ENCODE measurements at regions not wholly inside any gene's neighbourhood (a gene's known extent, or its start where the extent isn't known, plus 50 kb on each side); places are given as distances from the start of the nearest gene placed in this dataset.

DNA sequence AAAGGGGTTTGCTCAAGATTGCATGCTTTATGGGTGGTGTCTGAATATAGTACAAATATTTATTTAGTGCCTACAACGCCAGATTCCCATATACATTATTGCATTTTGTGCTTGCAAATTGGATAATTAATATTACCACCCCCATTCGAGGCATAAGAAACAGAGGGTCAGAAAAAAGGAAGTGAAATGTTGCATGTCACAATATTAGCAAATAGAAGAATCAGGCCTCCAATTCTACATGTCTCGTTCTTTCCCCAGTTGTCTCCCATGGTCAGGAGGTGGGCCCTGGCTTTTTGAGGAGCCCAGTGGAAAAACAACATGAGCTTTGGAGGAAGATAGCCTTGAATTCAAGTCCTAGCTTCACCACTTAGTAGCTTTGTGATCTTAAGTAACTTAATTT lies 98.1 kb upstream of the CCDC112 start:
- no peak overlapping the region for H3K4me3 ChIP-seq (ENCODE audit: low read depth, low read length)
- TF ChIP-seq, protein P1, sequence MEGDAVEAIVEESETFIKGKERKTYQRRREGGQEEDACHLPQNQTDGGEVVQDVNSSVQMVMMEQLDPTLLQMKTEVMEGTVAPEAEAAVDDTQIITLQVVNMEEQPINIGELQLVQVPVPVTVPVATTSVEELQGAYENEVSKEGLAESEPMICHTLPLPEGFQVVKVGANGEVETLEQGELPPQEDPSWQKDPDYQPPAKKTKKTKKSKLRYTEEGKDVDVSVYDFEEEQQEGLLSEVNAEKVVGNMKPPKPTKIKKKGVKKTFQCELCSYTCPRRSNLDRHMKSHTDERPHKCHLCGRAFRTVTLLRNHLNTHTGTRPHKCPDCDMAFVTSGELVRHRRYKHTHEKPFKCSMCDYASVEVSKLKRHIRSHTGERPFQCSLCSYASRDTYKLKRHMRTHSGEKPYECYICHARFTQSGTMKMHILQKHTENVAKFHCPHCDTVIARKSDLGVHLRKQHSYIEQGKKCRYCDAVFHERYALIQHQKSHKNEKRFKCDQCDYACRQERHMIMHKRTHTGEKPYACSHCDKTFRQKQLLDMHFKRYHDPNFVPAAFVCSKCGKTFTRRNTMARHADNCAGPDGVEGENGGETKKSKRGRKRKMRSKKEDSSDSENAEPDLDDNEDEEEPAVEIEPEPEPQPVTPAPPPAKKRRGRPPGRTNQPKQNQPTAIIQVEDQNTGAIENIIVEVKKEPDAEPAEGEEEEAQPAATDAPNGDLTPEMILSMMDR (IDR thresholded peaks at IDR 0.05; ENCODE audit: low read depth, low read length, missing control alignments): no peak
- no peak for DNase-seq (ENCODE audit: low read depth)

- TF ChIP-seq, protein P1 (IDR thresholded peaks at IDR 0.05; ENCODE audit: low read depth, low read length, missing control alignments): no peak
- no peak overlapping the region for H3K4me3 ChIP-seq (ENCODE audit: low read depth, low read length)
- no peak for DNase-seq (ENCODE audit: low read depth)
Measured at GRCh38 chr5:115393239-115393638, 96.8 kb upstream of the CCDC112 start.

- no peak for DNase-seq (ENCODE audit: low read depth)
Measured at GRCh38 chr5:115392611-115393010, 96.2 kb upstream of the CCDC112 start.

DNA sequence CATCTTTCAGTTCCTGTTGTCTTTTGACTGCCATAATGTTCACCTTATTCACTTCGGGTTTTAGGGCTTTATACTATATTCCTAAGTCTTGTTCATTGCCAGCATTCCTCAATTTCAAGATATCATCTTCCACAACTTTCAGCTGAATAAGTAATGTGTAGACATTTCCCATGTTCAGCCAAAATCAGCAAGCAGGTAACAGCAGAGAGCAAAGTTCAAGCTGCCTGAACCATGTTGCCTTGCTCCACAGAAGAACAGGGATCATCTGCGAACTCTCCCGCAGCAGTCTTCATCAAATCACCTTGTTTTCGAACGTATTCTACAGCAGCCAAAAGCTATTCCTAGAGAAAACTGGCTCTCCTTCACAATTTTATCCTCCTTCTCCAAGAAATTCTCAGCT lies 95.3 kb upstream of the CCDC112 start:
- TF ChIP-seq, protein P1 (IDR thresholded peaks at IDR 0.05; ENCODE audit: low read depth, low read length, missing control alignments): no peak
- DNase-seq (ENCODE audit: low read depth): no peak
- H3K4me3 ChIP-seq (ENCODE audit: low read depth, low read length): no peak overlapping the region

More at GRCh38 chr5:115392611-115393010, 96.2 kb upstream of the CCDC112 start:
- no peak overlapping the region for H3K4me3 ChIP-seq (ENCODE audit: low read depth, low read length)
- TF ChIP-seq, protein P1 (IDR thresholded peaks at IDR 0.05; ENCODE audit: low read depth, low read length, missing control alignments): no peak

GRCh38 chr5:115389799-115390382 lies 93.4 kb upstream of the CCDC112 start:
- DNase-seq (ENCODE audit: low read depth): no peak
- H3K4me3 ChIP-seq (ENCODE audit: low read depth, low read length): no peak overlapping the region
- TF ChIP-seq, protein P1 (IDR thresholded peaks at IDR 0.05; ENCODE audit: low read depth, low read length, missing control alignments): no peak

DNA sequence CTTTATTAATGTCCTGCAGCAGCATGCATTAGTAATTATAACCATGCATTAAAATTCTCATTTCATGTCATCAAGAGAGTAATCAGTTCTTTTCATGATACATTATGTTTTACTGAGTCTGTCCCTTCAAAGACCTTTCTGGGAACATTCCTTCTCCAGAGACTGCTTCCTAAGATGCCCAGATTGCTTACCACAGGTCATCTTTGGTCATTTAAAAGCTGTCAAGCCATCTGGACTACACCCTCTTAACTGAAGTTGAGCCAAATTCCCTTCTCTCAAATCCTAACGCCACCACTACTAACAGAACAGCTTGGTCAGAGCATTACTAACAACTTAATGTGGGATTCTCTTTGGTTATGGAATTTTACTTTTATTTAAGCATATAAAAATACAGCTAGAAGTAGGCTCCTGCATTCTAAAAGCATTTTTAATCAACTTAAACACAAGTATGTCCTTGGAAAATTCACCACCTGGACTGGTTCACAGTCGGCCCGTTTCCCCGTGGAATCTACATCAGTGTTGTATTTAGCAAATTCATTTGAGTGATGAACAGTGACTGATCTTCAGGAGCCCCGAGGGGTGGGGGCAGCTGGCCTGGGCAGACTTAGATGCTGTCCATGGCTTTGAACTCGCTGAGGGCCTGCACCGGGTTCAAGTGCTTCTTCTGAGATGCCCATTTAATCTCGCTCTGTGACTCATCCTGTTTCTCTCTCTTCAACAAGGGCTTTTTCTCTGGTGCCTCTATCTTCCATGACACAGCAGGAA lies 92.8 kb upstream of the CCDC112 start:
- DNase-seq (ENCODE audit: low read depth): no peak
- TF ChIP-seq, protein P1 (IDR thresholded peaks at IDR 0.05; ENCODE audit: low read depth, low read length, missing control alignments): no peak
- H3K4me3 ChIP-seq (ENCODE audit: low read depth, low read length): no peak overlapping the region
